GM21619 (cell line): ENCODE measurements at regions not wholly inside any gene's neighbourhood (a gene's known extent, or its start where the extent isn't known, plus 50 kb on each side); places are given as distances from the start of the nearest gene placed in this dataset.
A peak's percentile ranks its signal among the peaks of the same experiment; 100 is the strongest.
"Not testable (repeated sequence)": the region's sequence is repeated elsewhere in the genome, so short reads cannot be mapped to it uniquely, and the experiment has no call there.

Experiments used
- ATAC-seq: cut with Tn5 transposase; IDR thresholded peaks from one replicate; pipeline ENCODE4 v1.9.1; 2021; ENCODE audit not compliant: unreplicated experiment

- no peak for ATAC-seq
Observed at GRCh38 chr5:173667702-173668101, 51.3 kb upstream of the BOD1 start.

DNA sequence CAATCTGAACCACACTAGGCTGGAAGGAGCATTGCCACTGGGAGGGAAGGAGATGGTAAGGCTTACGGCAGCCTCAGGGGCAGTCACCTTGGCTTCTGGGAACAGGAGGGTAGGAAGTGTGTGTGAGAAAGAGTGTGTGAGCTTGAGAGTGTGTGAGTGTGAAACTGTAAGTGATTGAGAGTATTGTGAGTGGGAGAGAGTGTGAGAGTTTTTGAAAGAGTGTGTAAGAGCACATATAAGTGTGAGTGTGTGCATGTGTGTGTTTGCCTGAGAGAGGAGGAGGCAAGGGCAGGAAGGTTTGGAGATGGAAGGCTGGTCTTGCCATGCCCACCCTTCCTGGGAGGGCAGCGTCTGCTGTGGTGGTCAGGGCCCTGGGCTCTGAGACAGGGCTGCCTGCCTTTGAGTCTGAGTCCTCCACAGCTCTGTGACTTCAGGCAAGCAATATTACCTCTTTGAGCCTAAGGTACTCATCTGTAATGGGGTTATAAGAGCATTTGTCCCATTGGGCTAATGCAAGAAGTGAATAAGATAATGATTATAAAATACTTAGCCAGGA, 51.9 kb upstream of the BOD1 start:
- no peak for ATAC-seq

DNA sequence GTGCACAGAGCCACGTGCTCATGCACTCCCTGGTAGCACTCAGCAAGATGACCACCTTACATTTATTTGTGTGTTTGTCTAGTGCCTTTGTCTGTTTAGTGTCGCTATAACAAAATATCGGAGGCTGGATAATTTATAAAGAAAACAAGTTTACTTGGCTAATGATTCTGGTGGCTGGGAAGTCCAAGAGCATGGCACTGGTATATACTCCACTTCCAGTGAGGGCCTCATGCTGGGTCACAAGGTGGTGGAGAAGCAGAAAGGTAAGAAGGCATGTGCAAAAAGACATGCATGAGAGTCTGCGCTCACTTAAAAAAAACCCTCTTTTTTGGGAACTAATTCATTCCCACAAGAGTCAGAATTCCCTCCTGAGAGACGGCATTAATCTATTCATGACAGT, 52.5 kb upstream of the BOD1 start:
- no peak for ATAC-seq

- ATAC-seq = no peak
Observed at GRCh38 chr5:173669483-173669882, 53.0 kb upstream of the BOD1 start.

GRCh38 chr5:173670130-173670651, 53.7 kb upstream of the BOD1 start:
- no peak for ATAC-seq

GRCh38 chr5:173670791-173671120, 54.3 kb upstream of the BOD1 start:
- ATAC-seq = no peak

DNA sequence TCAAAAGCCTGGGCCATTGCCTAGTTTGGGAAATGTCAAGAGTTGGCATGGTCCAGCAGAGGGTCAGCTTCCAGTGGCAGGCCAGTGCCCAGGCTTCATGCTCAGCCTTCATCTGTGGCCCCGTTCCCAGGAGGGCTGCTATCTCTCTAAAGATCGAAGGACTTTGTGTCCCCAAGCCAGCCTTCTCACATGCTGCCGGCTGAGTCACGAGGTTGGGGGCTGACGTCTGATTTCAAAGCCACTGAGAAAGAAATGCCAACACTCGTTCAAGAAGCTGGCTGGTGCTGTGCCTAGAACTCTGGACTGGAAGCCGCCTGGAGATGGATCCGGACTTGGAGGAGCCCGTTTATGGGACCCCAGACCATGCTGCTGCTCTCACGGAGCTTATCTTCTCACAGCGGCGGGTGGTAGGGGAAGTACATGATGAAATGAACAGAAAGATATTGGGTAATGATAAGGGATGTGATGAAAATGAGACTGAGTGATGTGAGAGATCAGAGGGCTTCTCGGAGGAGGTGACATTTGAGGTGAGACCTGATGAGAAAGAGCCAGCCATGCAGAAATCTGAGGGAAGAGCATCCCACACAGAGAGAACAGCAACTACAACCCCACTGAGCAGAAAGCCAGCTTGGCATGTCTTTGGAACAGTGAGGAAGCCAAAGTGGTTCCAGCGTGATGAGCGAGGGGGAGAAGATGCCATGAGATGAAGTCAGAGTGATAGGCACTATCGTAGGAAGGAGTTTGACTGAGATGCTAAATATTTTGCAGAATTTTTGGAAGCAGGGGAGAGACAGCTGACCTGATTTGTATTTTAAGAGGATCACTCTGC, 54.9 kb upstream of the BOD1 start:
- no peak for ATAC-seq

DNA sequence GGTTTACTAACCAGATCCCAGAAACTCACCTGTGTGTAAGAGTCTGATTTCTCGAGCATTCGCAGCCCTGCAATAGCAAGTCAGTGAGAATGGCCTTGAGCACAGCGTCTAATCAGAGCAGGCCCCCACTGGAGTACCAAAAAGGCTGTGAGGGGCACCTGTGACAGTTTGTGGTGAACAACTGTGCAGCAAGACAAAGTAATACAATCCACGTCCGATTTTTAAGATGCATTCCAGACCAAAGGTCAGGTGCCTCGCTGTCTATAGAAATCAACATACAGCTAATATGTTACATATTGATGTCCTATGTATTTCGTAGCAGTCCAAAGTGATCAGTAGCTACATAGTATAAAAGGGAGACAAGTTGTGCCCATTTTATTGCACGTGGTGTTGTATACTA, 55.7 kb upstream of the BOD1 start:
- no peak for ATAC-seq

DNA sequence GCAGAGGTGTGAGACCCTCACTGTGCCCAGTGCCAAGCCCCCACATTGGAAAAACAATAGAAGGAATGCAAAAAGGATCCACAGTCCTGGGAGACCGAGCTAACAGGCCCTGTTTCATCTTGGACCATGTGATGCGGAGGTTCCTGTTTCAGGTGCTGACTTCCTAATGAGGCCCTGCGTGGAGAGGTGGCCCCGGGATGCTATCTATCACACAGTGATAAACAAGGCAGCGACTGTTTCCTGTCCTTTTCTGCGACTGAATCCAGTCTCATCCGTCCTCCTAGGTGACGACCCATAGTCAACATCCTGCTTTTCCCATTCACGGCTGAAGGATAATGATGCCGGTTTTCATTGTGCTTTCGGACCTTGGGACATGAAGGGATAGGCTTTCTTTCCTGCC, 56.4 kb upstream of the BOD1 start:
- ATAC-seq = no peak

DNA sequence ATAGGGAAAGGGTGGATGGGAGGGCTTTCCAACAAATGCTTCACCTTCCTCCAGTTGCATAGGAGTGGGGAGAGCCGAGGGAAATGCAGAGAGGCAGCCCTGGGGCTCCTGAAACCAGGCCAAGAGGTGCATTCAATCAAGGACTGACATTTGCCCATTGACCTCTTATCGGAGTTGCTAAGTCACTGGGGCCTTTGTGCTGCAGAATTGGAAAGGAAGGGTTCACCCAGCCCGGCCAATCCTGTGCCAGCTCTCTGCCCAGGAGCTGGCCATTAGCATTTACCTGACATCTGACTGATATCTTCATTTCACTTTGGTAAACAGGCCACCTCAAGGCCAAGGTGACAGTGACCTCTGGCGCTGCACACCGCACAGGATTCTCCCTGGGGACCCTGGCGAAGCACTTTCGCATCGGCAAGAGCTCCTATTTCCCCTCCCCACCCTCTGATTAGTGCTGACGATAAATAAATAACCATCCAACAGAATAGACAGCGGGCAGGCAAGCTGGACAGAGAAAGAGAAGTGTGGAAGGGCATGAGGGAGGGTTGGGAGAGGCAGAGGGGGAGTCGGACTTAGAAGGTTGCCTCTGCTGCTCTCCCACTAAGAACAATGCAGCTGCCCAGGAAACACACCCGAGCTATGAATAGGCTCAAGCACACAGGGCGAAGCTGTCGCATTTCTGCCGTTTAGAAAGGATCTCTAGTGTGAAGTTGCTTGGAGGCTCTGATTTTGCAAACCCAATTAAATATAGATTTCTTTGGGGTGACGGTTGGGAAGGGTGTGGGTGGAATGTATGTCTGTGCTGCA, 57.0 kb upstream of the BOD1 start:
- no peak for ATAC-seq

DNA sequence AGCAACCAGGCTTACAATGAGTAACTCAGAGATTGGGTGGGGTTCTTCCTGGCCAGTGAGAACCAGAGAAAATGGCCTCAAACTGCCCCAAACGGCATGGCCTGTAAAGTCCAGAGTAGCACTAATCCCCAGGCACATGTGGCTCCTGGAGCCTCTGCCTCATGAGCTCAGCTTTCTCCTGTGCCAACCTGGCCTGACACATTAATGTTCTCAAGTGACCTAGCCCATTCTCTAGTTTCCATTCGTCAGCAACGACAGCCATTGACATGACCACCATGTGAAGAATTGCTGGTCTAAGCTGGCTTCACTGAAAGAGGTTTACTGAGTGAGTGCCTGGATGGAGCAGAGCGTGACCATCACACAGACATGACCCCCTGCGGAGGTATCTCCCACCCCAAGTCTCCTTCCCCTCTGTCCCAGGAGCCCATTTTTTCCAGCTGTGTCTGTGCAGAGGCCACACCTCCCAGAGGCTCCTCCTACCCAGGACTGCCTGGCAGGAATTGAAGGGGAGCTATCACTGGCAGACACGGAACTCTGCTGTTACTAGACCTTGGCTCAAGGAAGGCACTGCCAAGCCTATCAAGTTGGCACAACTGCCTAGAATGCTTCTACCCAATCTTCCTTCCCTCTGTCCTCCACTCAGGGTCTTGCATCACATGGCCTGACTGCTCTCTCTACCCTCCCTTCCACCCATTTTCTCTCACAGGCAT, 59.0 kb upstream of the BOD1 start:
- no peak for ATAC-seq

DNA sequence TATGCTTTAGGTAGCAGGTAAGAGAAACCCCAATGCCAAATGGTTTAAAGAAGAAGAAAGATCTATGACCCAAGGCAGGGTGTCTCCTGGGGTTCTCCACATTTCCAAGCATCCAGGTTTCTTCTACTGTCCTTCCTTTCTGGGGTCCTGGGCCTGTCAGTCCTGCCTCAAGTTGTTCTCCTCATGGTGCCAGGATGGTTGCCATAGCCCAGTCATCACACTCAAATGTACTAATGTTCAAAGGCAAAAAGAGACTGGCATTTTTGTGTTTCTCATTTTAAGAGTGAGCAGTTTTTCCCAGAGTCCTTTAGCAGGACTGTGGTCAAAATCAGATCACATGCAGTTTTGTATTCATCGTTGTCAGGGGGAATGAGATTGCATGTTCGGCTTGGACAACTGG, 59.9 kb upstream of the BOD1 start:
- ATAC-seq = no peak

GRCh38 chr5:173677125-173677672, 60.7 kb upstream of the BOD1 start:
- ATAC-seq = no peak

- peak; percentile 68 for ATAC-seq
Observed at GRCh38 chr5:173679909-173680630, 63.6 kb upstream of the BOD1 start.

DNA sequence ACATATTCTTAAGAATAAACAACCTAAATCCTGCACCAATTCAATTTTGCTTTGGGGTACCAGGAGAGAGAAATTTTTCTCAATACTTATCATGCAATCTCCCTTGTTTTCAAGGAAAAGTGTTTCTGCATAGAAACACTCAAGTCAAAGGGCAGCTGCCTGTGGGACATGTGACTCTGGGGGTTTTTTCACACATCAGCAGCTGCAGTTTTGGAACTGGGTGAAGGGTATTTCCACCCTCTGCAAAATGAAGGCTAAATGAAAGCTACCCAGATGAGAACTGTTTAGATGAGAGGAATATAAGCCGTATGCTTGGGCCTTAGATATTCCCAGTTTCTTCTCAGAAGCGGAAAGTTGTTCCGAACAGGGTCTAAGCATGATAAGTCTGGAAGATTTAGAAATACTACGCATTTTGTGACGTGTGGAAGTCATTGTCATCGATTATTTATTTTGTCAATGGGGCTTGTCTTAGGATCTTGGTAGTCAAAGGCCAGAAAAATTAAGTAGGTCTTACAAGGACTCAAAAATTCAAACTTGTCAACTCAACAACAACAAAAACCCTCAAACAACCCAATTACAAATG, 64.3 kb upstream of the BOD1 start:
- peak; percentile 69 for ATAC-seq

DNA sequence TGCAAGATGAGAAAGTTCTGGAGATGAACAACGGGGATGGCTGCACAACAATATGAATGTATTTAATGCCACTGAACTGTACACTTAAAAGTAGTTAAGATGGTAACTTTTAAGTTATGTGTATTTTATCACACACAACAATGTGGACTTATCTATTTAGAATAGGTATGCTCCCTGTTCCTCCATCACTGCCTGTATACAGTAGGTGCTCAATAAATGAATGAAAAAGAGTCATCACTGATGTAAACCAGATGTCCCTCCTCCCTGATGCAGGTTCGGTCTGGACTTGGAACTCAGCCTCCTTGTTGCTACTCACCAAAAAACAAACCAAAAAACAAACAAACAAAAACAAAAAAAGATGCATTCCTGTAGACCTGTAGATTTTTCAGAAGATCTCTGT, 65.9 kb upstream of the BOD1 start:
- no peak for ATAC-seq

DNA sequence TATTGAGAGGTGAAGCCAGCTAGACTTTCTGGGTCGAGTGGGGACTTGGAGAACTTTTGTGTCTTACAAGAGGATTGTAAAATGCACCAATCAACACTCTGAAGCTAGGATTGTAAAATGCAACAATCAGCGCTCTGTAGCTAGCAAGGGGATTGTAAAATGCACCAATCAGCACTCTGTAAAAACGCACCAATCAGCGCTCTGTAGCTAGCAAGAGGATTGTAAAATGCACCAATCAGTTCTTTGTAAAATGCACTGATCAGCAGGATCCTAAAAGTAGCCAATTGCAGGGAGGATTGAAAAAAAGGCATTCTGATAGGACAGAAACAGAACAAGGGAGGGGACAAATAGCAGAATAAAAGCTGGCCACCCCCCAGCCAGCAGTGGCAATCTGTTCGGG, 68.1 kb upstream of the BOD1 start:
- not testable (repeated sequence) for ATAC-seq

DNA sequence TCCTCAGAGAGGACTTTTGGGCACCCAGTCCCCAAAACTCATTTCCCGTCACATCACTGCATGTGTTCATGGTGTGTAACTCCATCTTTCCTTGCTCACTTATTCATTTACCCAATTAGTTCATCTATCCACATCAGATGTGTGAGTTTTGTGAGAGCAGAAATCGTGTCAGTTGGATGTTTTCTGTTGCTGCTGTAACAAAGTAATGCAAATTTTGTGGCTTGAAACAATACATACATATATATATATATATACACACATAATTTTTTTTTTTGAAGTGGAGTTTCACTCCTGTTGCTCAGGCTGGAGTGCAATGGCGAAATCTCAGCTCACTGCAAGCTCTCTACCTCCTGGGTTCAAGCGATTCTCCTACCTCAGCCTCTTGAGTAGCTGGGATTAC, 70.5 kb upstream of the BOD1 start:
- peak; percentile 39 for ATAC-seq

DNA sequence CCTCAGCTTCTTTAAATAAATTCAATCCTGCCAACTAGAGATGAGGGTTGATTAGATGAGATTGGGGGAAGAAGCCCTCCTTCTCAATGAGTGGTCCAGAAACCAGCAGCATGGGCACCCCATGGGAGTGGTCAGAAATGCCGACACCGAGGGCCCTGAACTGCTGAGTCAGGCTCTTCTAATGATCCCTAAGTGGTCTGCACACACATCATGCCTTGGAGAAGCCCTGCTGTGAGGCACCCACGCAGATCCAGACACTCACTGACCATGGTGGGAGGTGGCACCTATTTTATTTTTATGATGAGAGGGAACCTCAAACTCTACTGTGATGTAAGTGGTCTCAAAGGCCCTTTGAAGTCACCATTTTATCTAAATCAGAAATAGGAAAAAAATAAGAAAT, 72.3 kb upstream of the BOD1 start:
- no peak for ATAC-seq

DNA sequence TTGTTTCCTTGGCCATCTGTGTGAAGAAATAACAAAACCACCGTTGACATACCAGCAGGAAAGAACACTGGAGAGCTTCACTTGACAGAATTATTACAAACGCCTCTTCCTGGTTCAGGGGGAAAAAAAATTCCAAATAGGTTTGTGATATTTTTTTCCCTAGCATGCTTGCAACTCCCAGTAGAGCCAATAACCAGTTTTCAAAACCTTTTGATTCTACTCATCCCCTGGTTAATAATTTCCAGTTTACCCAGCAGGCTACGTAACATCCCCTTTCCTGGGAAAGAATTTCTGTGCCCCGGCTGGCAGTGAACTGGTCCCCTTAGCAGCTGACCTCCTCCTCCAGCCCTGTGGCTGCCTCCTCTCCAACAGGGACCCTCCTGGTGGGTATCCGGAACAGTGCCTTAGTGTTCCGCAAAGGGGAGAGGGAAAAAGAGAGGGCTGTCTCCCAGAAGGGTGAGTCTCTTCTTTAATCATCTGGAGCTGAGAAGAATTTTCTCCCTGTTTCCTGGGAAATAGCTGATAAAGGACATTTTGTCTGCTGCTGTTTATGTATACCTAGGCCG, 72.8 kb upstream of the BOD1 start:
- no peak for ATAC-seq
